ENCODE measurements at regions not wholly inside any gene's neighbourhood (a gene's known extent, or its start where the extent isn't known, plus 50 kb on each side); places are given as distances from the start of the nearest gene placed in this dataset.

DNA sequence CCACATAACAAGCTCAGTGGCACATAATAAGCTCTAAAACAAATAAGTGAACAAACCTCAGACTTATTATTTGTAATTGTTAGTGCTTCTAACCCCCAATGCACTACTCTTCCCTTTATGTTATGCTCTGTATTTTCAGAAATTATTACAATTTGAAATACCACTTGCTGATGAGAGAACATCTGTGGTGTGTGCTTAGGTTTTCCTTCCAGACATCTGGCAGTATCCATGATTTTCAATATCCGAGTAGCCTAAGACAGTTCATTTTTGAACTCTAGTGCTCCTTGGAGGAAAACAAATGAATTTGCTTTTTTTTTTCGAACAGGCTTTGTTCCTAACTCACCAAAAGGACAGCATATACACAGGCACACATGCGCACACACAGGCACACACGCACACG lies 278.7 kb upstream of the CLNK start:
- TF ChIP-seq EZH2 (IDR thresholded peaks at IDR 0.05; ENCODE audit: borderline replicate concordance, low read length) = no peak
- TF ChIP-seq, protein P1, sequence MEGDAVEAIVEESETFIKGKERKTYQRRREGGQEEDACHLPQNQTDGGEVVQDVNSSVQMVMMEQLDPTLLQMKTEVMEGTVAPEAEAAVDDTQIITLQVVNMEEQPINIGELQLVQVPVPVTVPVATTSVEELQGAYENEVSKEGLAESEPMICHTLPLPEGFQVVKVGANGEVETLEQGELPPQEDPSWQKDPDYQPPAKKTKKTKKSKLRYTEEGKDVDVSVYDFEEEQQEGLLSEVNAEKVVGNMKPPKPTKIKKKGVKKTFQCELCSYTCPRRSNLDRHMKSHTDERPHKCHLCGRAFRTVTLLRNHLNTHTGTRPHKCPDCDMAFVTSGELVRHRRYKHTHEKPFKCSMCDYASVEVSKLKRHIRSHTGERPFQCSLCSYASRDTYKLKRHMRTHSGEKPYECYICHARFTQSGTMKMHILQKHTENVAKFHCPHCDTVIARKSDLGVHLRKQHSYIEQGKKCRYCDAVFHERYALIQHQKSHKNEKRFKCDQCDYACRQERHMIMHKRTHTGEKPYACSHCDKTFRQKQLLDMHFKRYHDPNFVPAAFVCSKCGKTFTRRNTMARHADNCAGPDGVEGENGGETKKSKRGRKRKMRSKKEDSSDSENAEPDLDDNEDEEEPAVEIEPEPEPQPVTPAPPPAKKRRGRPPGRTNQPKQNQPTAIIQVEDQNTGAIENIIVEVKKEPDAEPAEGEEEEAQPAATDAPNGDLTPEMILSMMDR (IDR thresholded peaks at IDR 0.05; ENCODE audit: low read length) = no peak

Measured in OCI-LY1 (cell line).